Amygdala (tissue), 56 donors: ENCODE measurements at regions not wholly inside any gene's neighbourhood (a gene's known extent, or its start where the extent isn't known, plus 50 kb on each side); places are given as distances from the start of the nearest gene placed in this dataset.

Source experiments
- DNase-seq, 56 donors: peaks; one replicate each; lab custom pipeline; 2025; lab: John Stamatoyannopoulos, UW

- no peak for DNase-seq
These were observed 59.2 kb upstream of the TARBP1 start for GRCh38 chr1:234538062-234538731.

GRCh38 chr1:234537236-234537635 is 58.3 kb upstream of the TARBP1 start:
- DNase-seq: no peak

GRCh38 chr1:234536741-234537140 is 57.8 kb upstream of the TARBP1 start:
- no peak for DNase-seq

- DNase-seq: peak in 13 of 56 donors; percentile 23 to 65 (median 40)
These were observed 57.0 kb upstream of the TARBP1 start for GRCh38 chr1:234535763-234536515.

GRCh38 chr1:234535218-234535617 is 56.2 kb upstream of the TARBP1 start:
- DNase-seq: no peak

GRCh38 chr1:234533975-234534876 is 55.2 kb upstream of the TARBP1 start:
- peak in 51 of 56 donors; percentile 27 to 94 (median 71) for DNase-seq

- DNase-seq: peak in 36 of 56 donors; percentile 21 to 73 (median 40)
These were observed 54.3 kb upstream of the TARBP1 start for GRCh38 chr1:234533034-234533891.

- DNase-seq: peak in 18 of 56 donors; percentile 15 to 65 (median 31)
These were observed 53.5 kb upstream of the TARBP1 start for GRCh38 chr1:234532503-234532922.

GRCh38 chr1:234531151-234531635 is 52.2 kb upstream of the TARBP1 start:
- DNase-seq: peak in 16 of 56 donors; percentile 28 to 81 (median 50)

GRCh38 chr1:234530672-234531071 is 51.7 kb upstream of the TARBP1 start:
- DNase-seq: no peak

GRCh38 chr1:234529950-234530237 is 50.9 kb upstream of the TARBP1 start:
- DNase-seq: no peak

- DNase-seq: no peak
These were observed 50.3 kb upstream of the TARBP1 start for GRCh38 chr1:234529095-234529949.
